GM23338 (cell line): ENCODE measurements at regions not wholly inside any gene's neighbourhood (a gene's known extent, or its start where the extent isn't known, plus 50 kb on each side); places are given as distances from the start of the nearest gene placed in this dataset.

Source experiments
- ATAC-seq: fragments of 200-7000 bp; cut with Tn5 transposase; 3 replicates; pipeline ENCODE4 v1.9.1; 2020
- DNase-seq: peaks from one replicate; pipeline ENCODE4 v3.0.0-alpha.2; 2015; ENCODE audit warnings: low spot score
- H2AFZ ChIP-seq: fragments of 200-600 bp; sonication (generic); 2 replicates; pipeline ENCODE4 v1.8.0; 2016; ENCODE audit warnings: antibody characterized with exemption, mild to moderate bottlenecking, moderate library complexity
- H3F3A ChIP-seq: fragments of 200-600 bp; sonication (generic); replicated peaks from 2 replicates; pipeline ENCODE4 v1.8.0; 2017; ENCODE audit warnings: antibody characterized with exemption, mixed run types, low read depth
- H3K27ac ChIP-seq: fragments of 200-600 bp; sonication (generic); 2 replicates; pipeline ENCODE4 v1.6.1; 2016; ENCODE audit warnings: low read depth
- H3K27me3 ChIP-seq: fragments of 200-600 bp; sonication (generic); 2 replicates; pipeline ENCODE4 v1.8.0; 2016; ENCODE audit warnings: mild to moderate bottlenecking, mixed run types, moderate library complexity; ENCODE audit not compliant: insufficient read depth
- H3K36me3 ChIP-seq: fragments of 200-600 bp; sonication (generic); 2 replicates; pipeline ENCODE4 v1.8.0; 2016; ENCODE audit warnings: mild to moderate bottlenecking; ENCODE audit not compliant: insufficient read depth
- H3K4me1 ChIP-seq: fragments of 200-600 bp; sonication (generic); 2 replicates; pipeline ENCODE4 v1.8.0; 2016; ENCODE audit warnings: mild to moderate bottlenecking, moderate library complexity; ENCODE audit not compliant: insufficient read depth
- H3K4me2 ChIP-seq: fragments of 200-600 bp; sonication (generic); 2 replicates; pipeline ENCODE4 v1.7.1; 2017; ENCODE audit warnings: mixed run types
- H3K4me3 ChIP-seq: fragments of 200-600 bp; sonication (generic); 2 replicates; pipeline ENCODE4 v1.6.1; 2016; ENCODE audit warnings: mixed run types
- H3K79me2 ChIP-seq: fragments of 200-600 bp; sonication (generic); replicated peaks from 2 replicates; pipeline ENCODE4 v1.8.0; 2017; ENCODE audit warnings: mild to moderate bottlenecking; ENCODE audit not compliant: insufficient read depth
- H3K9me2 ChIP-seq: fragments of 200-600 bp; sonication (generic); 2 replicates; pipeline ENCODE4 v1.8.0; 2017; ENCODE audit not compliant: insufficient read depth
- H4K20me1 ChIP-seq: fragments of 200-600 bp; sonication (generic); replicated peaks from 2 replicates; pipeline ENCODE4 v1.8.0; 2017; ENCODE audit warnings: mild to moderate bottlenecking; ENCODE audit not compliant: insufficient read depth
- H3K27ac Mint-ChIP-seq: 2 replicates; pipeline ENCODE4 v1.8.0; 2020; ENCODE audit warnings: inconsistent platforms, mild to moderate bottlenecking, moderate library complexity, mixed read lengths
- H3K27me3 Mint-ChIP-seq: 3 replicates; pipeline ENCODE4 v1.8.0; 2022; ENCODE audit warnings: low read depth, mild to moderate bottlenecking, moderate library complexity, mixed read lengths, inconsistent platforms; ENCODE audit not compliant: insufficient read depth, poor library complexity
- H3K36me3 Mint-ChIP-seq: 3 replicates; pipeline ENCODE4 v1.8.0; 2021; ENCODE audit warnings: low read depth, mild to moderate bottlenecking, inconsistent platforms, moderate library complexity, mixed read lengths
- H3K4me1 Mint-ChIP-seq: 3 replicates; pipeline ENCODE4 v1.8.0; 2020; ENCODE audit warnings: mild to moderate bottlenecking, inconsistent platforms, mixed read lengths
- H3K4me3 Mint-ChIP-seq: 3 replicates; pipeline ENCODE4 v1.8.0; 2021; ENCODE audit warnings: moderate library complexity, mild to moderate bottlenecking, inconsistent platforms, mixed read lengths
- H3K9me3 Mint-ChIP-seq: 3 replicates; pipeline ENCODE4 v1.8.0; 2020; ENCODE audit warnings: moderate library complexity, mild to moderate bottlenecking, inconsistent platforms, mixed read lengths
- CREB1 ChIP-seq: fragments of 250-450 bp; sonication (Bioruptor Pico); IDR thresholded peaks from 2 replicates; pipeline ENCODE4 v1.5.0; 2020; ENCODE audit warnings: low read depth, mild to moderate bottlenecking, moderate library complexity
- ETS1 ChIP-seq: IDR thresholded peaks from 2 replicates; pipeline ENCODE4 v1.6.1; 2016; ENCODE audit warnings: antibody characterized with exemption
- EZH2 ChIP-seq: fragments of 200-600 bp; sonication (generic); IDR thresholded peaks from one replicate; pipeline ENCODE4 v1.8.0; 2017; ENCODE audit warnings: antibody characterized with exemption, mild to moderate bottlenecking, low read depth; ENCODE audit not compliant: unreplicated experiment
- EZH2phosphoT487 ChIP-seq: fragments of 200-600 bp; sonication (generic); IDR thresholded peaks from one replicate; pipeline ENCODE4 v1.8.1; 2018; ENCODE audit warnings: antibody characterized with exemption; ENCODE audit not compliant: unreplicated experiment
- JUNB ChIP-seq: IDR thresholded peaks from one replicate; pipeline ENCODE4 v1.6.1; 2016; ENCODE audit warnings: antibody characterized with exemption; ENCODE audit not compliant: unreplicated experiment
- NANOG ChIP-seq: IDR thresholded peaks from 2 replicates; pipeline ENCODE4 v1.6.1; 2016; ENCODE audit warnings: antibody characterized with exemption, borderline replicate concordance
- POLR2AphosphoS5 ChIP-seq: IDR thresholded peaks from 2 replicates; pipeline ENCODE4 v1.6.1; 2016; ENCODE audit warnings: antibody characterized with exemption, low read depth
- REST ChIP-seq: IDR thresholded peaks from one replicate; pipeline ENCODE4 v1.6.1; 2018; ENCODE audit warnings: antibody characterized with exemption; ENCODE audit not compliant: unreplicated experiment
- STAT1 ChIP-seq: IDR thresholded peaks from one replicate; pipeline ENCODE4 v1.6.1; 2016; ENCODE audit warnings: antibody characterized with exemption; ENCODE audit not compliant: unreplicated experiment
- TF ChIP-seq, protein P1 (sequence below), 2 experiments: fragments of 200-600 bp in 1 of 2; sonication (generic) in 1 of 2; conservative IDR thresholded peaks; 2 replicates each; pipeline versions ENCODE4 v1.5.1 to v1.6.1; 2016 to 2017; ENCODE audit warnings: antibody characterized with exemption in 2 of 2, low read depth in 2 of 2, mild to moderate bottlenecking in 2 of 2, moderate library complexity in 1 of 2

GRCh38 chr1:232859216-232859615, 54.0 kb downstream of the MAP10 start:
- no peak overlapping the region for H3K27ac Mint-ChIP-seq
- ATAC-seq (no peak), DNase-seq (no peak)
- TF ChIP-seq, protein P1, sequence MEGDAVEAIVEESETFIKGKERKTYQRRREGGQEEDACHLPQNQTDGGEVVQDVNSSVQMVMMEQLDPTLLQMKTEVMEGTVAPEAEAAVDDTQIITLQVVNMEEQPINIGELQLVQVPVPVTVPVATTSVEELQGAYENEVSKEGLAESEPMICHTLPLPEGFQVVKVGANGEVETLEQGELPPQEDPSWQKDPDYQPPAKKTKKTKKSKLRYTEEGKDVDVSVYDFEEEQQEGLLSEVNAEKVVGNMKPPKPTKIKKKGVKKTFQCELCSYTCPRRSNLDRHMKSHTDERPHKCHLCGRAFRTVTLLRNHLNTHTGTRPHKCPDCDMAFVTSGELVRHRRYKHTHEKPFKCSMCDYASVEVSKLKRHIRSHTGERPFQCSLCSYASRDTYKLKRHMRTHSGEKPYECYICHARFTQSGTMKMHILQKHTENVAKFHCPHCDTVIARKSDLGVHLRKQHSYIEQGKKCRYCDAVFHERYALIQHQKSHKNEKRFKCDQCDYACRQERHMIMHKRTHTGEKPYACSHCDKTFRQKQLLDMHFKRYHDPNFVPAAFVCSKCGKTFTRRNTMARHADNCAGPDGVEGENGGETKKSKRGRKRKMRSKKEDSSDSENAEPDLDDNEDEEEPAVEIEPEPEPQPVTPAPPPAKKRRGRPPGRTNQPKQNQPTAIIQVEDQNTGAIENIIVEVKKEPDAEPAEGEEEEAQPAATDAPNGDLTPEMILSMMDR (conservative IDR thresholded peaks at IDR 0.05; ENCODE audit: low read depth in 2 of 2): no peak
- Histone ChIP-seq H2AFZ (no peak overlapping the region), H3K27ac (no peak overlapping the region), H4K20me1 (no peaks in the 10 kb centered on the region), H3K36me3 (no peaks in the 10 kb centered on the region), H3K79me2 (no peaks in the 10 kb centered on the region), H3K9me2 (no peaks in the 10 kb centered on the region), H3K4me2 (no peak overlapping the region), H3K4me1 (no peaks in the 10 kb centered on the region), H3K27me3 (no peaks in the 10 kb centered on the region), H3K4me3 (no peak overlapping the region), H3F3A (no peaks in the 10 kb centered on the region)
- peaks cover 2% of the 10 kb centered on the region for H3K27me3 Mint-ChIP-seq
- H3K4me1 Mint-ChIP-seq: no peaks in the 10 kb centered on the region
- no peak overlapping the region for H3K4me3 Mint-ChIP-seq
- no peaks in the 10 kb centered on the region for H3K9me3 Mint-ChIP-seq
- H3K36me3 Mint-ChIP-seq: no peaks in the 10 kb centered on the region

GRCh38 chr1:232861107-232861506, 55.9 kb downstream of the MAP10 start:
- H3K27me3 Mint-ChIP-seq: no peaks in the 10 kb centered on the region
- ATAC-seq: no peak
- TF ChIP-seq EZH2phosphoT487 (no peak), NANOG (no peak), EZH2 (no peak), POLR2AphosphoS5 (no peak), ETS1 (no peak), JUNB (no peak), STAT1 (no peak), REST (no peak), CREB1 (no peak)
- TF ChIP-seq, protein P1 (conservative IDR thresholded peaks at IDR 0.05; ENCODE audit: low read depth in 2 of 2): no peak

More at GRCh38 chr1:232861107-232861506, 55.9 kb downstream of the MAP10 start:
- Histone ChIP-seq H3F3A (no peaks in the 10 kb centered on the region), H3K4me1 (no peaks in the 10 kb centered on the region), H3K4me2 (no peak overlapping the region), H3K4me3 (no peak overlapping the region), H3K9me2 (no peaks in the 10 kb centered on the region), H3K27ac (no peak overlapping the region), H3K27me3 (no peaks in the 10 kb centered on the region), H3K36me3 (no peaks in the 10 kb centered on the region), H3K79me2 (no peaks in the 10 kb centered on the region), H2AFZ (no peak overlapping the region), H4K20me1 (no peaks in the 10 kb centered on the region)
- DNase-seq: no peak
- Mint-ChIP-seq H3K4me1 (no peaks in the 10 kb centered on the region), H3K27ac (no peak overlapping the region), H3K36me3 (no peaks in the 10 kb centered on the region), H3K9me3 (no peaks in the 10 kb centered on the region), H3K4me3 (no peak overlapping the region)
